Activated CD4-positive, alpha-beta T cell treated with anti-CD3 and anti-CD28 coated beads, Interleukin-2, amount 10 ng/mL, durations not matched to agents 7 days and 5 days (primary cell): ENCODE measurements at regions not wholly inside any gene's neighbourhood (a gene's known extent, or its start where the extent isn't known, plus 50 kb on each side); places are given as distances from the start of the nearest gene placed in this dataset.

Experiments
- CTCF ChIA-PET: fragments of 350-600 bp; sonication (Branson Sonifier 250); formaldehyde crosslinking; loops from one replicate; lab custom pipeline; 2021; ENCODE audit warnings: antibody characterized with exemption; lab: Charles Lee
- POLR2A ChIA-PET: fragments of 350-600 bp; sonication (Branson Sonifier 250); formaldehyde crosslinking; loops from one replicate; lab custom pipeline; 2021; ENCODE audit warnings: antibody characterized with exemption; lab: Charles Lee
- DNase-seq: peaks from one replicate; pipeline ENCODE4 v3.0.0-alpha.2; 2020
- H3K27ac Mint-ChIP-seq: one replicate; pipeline ENCODE4 v1.8.0; 2021; ENCODE audit warnings: mild to moderate bottlenecking, moderate library complexity, mixed read lengths
- H3K27me3 Mint-ChIP-seq: one replicate; pipeline ENCODE4 v1.8.0; 2021; ENCODE audit warnings: mixed read lengths
- H3K36me3 Mint-ChIP-seq: one replicate; pipeline ENCODE4 v1.8.0; 2021; ENCODE audit warnings: low read depth, mixed read lengths
- H3K4me1 Mint-ChIP-seq: one replicate; pipeline ENCODE4 v1.8.0; 2021; ENCODE audit warnings: mixed read lengths
- H3K4me3 Mint-ChIP-seq: one replicate; pipeline ENCODE4 v1.8.0; 2021; ENCODE audit warnings: mild to moderate bottlenecking, moderate library complexity, mixed read lengths
- H3K9me3 Mint-ChIP-seq: one replicate; pipeline ENCODE4 v1.8.0; 2021; ENCODE audit warnings: mixed read lengths

- H3K27ac Mint-ChIP-seq, result no peak overlapping the region
- peaks cover 2% of the 10 kb centered on the region for H3K27me3 Mint-ChIP-seq
- H3K4me1 Mint-ChIP-seq, result peaks cover 52% of the 10 kb centered on the region
- H3K4me3 Mint-ChIP-seq, result no peak overlapping the region
- DNase-seq, result peak; percentile 2
- POLR2A ChIA-PET, result no interaction called here
- peaks cover 6% of the 10 kb centered on the region for H3K36me3 Mint-ChIP-seq
- peaks cover 8% of the 10 kb centered on the region for H3K9me3 Mint-ChIP-seq
- CTCF ChIA-PET, result interaction anchor here (1.3 to 1.5 kb wide), 3 partner anchors 11 to 48 kb away, joined by 3 to 4 read pairs (median 4); no protein-coding TSS in a partner anchor
These were observed 247.1 kb downstream of the SYK start for GRCh38 chr9:91048749-91049148.

- no peak overlapping the region for H3K4me3 Mint-ChIP-seq
- H3K27ac Mint-ChIP-seq, result no peak overlapping the region
- DNase-seq, result no peak
- H3K9me3 Mint-ChIP-seq, result peaks cover 11% of the 10 kb centered on the region
- peaks cover 15% of the 10 kb centered on the region for H3K4me1 Mint-ChIP-seq
- H3K27me3 Mint-ChIP-seq, result peaks cover 2% of the 10 kb centered on the region
- ChIA-PET CTCF (no interaction called here), POLR2A (no interaction called here)
- peaks cover 4% of the 10 kb centered on the region for H3K36me3 Mint-ChIP-seq
These were observed 252.2 kb downstream of the SYK start for GRCh38 chr9:91053824-91054223.

GRCh38 chr9:91055845-91056244, 254.2 kb downstream of the SYK start:
- peaks cover 11% of the 10 kb centered on the region for H3K9me3 Mint-ChIP-seq
- ChIA-PET POLR2A (interaction anchor here (1.2 kb wide), 1 partner anchor 14 kb away, joined by 3 read pairs; no protein-coding TSS in a partner anchor), CTCF (interaction anchor here (1.1 to 1.4 kb wide), 3 partner anchors 11 to 87 kb away, joined by 3 to 4 read pairs (median 3); no protein-coding TSS in a partner anchor)
- DNase-seq, result no peak
- no peaks in the 10 kb centered on the region for H3K27me3 Mint-ChIP-seq
- peaks cover 15% of the 10 kb centered on the region for H3K4me1 Mint-ChIP-seq
- no peak overlapping the region for H3K4me3 Mint-ChIP-seq
- H3K27ac Mint-ChIP-seq, result no peak overlapping the region
- H3K36me3 Mint-ChIP-seq, result peaks cover 1% of the 10 kb centered on the region

GRCh38 chr9:91056486-91056885, 254.9 kb downstream of the SYK start:
- Mint-ChIP-seq H3K27ac (no peak overlapping the region), H3K4me1 (peaks cover 20% of the 10 kb centered on the region), H3K9me3 (peaks cover 13% of the 10 kb centered on the region)

GRCh38 chr9:91056917-91057316, 255.3 kb downstream of the SYK start:
- peaks cover 24% of the 10 kb centered on the region for H3K4me1 Mint-ChIP-seq
- no peak overlapping the region for H3K27ac Mint-ChIP-seq
- no peak overlapping the region for H3K4me3 Mint-ChIP-seq
- H3K36me3 Mint-ChIP-seq, result peaks cover 2% of the 10 kb centered on the region
- POLR2A ChIA-PET, result interaction anchor here (1.2 kb wide), 1 partner anchor 13 kb away, joined by 3 read pairs; no protein-coding TSS in a partner anchor
- peaks cover 14% of the 10 kb centered on the region for H3K9me3 Mint-ChIP-seq
- no peaks in the 10 kb centered on the region for H3K27me3 Mint-ChIP-seq
- DNase-seq, result no peak
- CTCF ChIA-PET, result interaction anchor here (1.4 kb wide), 1 partner anchor 23 kb away, joined by 4 read pairs; no protein-coding TSS in a partner anchor

More at GRCh38 chr9:91056486-91056885, 254.9 kb downstream of the SYK start:
- POLR2A ChIA-PET, result interaction anchor here (1.2 kb wide), 1 partner anchor 13 kb away, joined by 3 read pairs; no protein-coding TSS in a partner anchor
- Mint-ChIP-seq H3K4me3 (no peak overlapping the region), H3K27me3 (no peaks in the 10 kb centered on the region), H3K36me3 (no peaks in the 10 kb centered on the region)
- no peak for DNase-seq
- CTCF ChIA-PET, result interaction anchor here (1.1 to 1.4 kb wide), 3 partner anchors 12 to 87 kb away, joined by 3 to 4 read pairs (median 3); no protein-coding TSS in a partner anchor

- peaks cover 8% of the 10 kb centered on the region for H3K9me3 Mint-ChIP-seq
- ChIA-PET CTCF (interaction anchor here (0.7 to 1.2 kb wide), 2 partner anchors 12 to 21 kb away, joined by 3 read pairs; no protein-coding TSS in a partner anchor), POLR2A (no interaction called here)
- peaks cover 2% of the 10 kb centered on the region for H3K36me3 Mint-ChIP-seq
- no peak overlapping the region for H3K4me3 Mint-ChIP-seq
- no peak for DNase-seq
- H3K27ac Mint-ChIP-seq, result no peak overlapping the region
- no peaks in the 10 kb centered on the region for H3K27me3 Mint-ChIP-seq
- peaks cover 23% of the 10 kb centered on the region for H3K4me1 Mint-ChIP-seq
These were observed 258.1 kb downstream of the SYK start for GRCh38 chr9:91059713-91060112.

- ChIA-PET CTCF (interaction anchor here (1.2 to 1.9 kb wide), 2 partner anchors 20 to 193 kb away, joined by 3 to 4 read pairs; no protein-coding TSS in a partner anchor), POLR2A (no interaction called here)
- peak; percentile 1 for DNase-seq
- no peaks in the 10 kb centered on the region for H3K27me3 Mint-ChIP-seq
- peaks cover 2% of the 10 kb centered on the region for H3K36me3 Mint-ChIP-seq
- H3K9me3 Mint-ChIP-seq, result peaks cover 5% of the 10 kb centered on the region
- H3K4me3 Mint-ChIP-seq, result no peak overlapping the region
- H3K4me1 Mint-ChIP-seq, result peaks cover 23% of the 10 kb centered on the region
- H3K27ac Mint-ChIP-seq, result no peak overlapping the region
These were observed 259.1 kb downstream of the SYK start for GRCh38 chr9:91060520-91061343.

- H3K9me3 Mint-ChIP-seq, result peaks cover 5% of the 10 kb centered on the region
- peaks cover 23% of the 10 kb centered on the region for H3K4me1 Mint-ChIP-seq
- CTCF ChIA-PET, result interaction anchor here (0.6 to 1.9 kb wide), 9 partner anchors 9 to 365 kb away, joined by 3 to 5 read pairs (median 4); no protein-coding TSS in a partner anchor
- H3K27me3 Mint-ChIP-seq, result no peaks in the 10 kb centered on the region
- POLR2A ChIA-PET, result interaction anchor here (1.3 kb wide), 1 partner anchor 69 kb away, joined by 3 read pairs; no protein-coding TSS in a partner anchor
- no peak overlapping the region for H3K27ac Mint-ChIP-seq
- peaks cover 3% of the 10 kb centered on the region for H3K36me3 Mint-ChIP-seq
- DNase-seq, result no peak
- H3K4me3 Mint-ChIP-seq, result no peak overlapping the region
These were observed 259.9 kb downstream of the SYK start for GRCh38 chr9:91061506-91061905.

GRCh38 chr9:91062281-91062680, 260.7 kb downstream of the SYK start:
- DNase-seq, result no peak
- peaks cover 3% of the 10 kb centered on the region for H3K36me3 Mint-ChIP-seq
- no peak overlapping the region for H3K27ac Mint-ChIP-seq
- CTCF ChIA-PET, result interaction anchor here (0.5 to 1.9 kb wide), 12 partner anchors 8 to 1810 kb away, joined by 3 to 5 read pairs (median 3); no protein-coding TSS in a partner anchor
- POLR2A ChIA-PET, result interaction anchor here (1.3 kb wide), 1 partner anchor 69 kb away, joined by 3 read pairs; no protein-coding TSS in a partner anchor
- no peaks in the 10 kb centered on the region for H3K27me3 Mint-ChIP-seq
- H3K4me1 Mint-ChIP-seq, result peaks cover 23% of the 10 kb centered on the region
- H3K9me3 Mint-ChIP-seq, result peaks cover 5% of the 10 kb centered on the region
- no peak overlapping the region for H3K4me3 Mint-ChIP-seq

- Mint-ChIP-seq H3K27me3 (no peaks in the 10 kb centered on the region), H3K4me1 (peaks cover 19% of the 10 kb centered on the region), H3K4me3 (no peak overlapping the region), H3K36me3 (peaks cover 4% of the 10 kb centered on the region), H3K27ac (no peak overlapping the region), H3K9me3 (peaks cover 5% of the 10 kb centered on the region)
- ChIA-PET POLR2A (no interaction called here), CTCF (interaction anchor here (1.8 kb wide), 1 partner anchor 363 kb away, joined by 5 read pairs; no protein-coding TSS in a partner anchor)
- no peak for DNase-seq
These were observed 261.9 kb downstream of the SYK start for GRCh38 chr9:91063471-91063870.

- Mint-ChIP-seq H3K27ac (no peak overlapping the region), H3K36me3 (peaks cover 12% of the 10 kb centered on the region), H3K4me3 (no peak overlapping the region), H3K27me3 (no peaks in the 10 kb centered on the region), H3K9me3 (peaks cover 5% of the 10 kb centered on the region), H3K4me1 (peaks cover 16% of the 10 kb centered on the region)
- DNase-seq, result no peak
- ChIA-PET POLR2A (no interaction called here), CTCF (interaction anchor here (1.0 kb wide), 1 partner anchor 19 kb away, joined by 3 read pairs; no protein-coding TSS in a partner anchor)
These were observed 263.8 kb downstream of the SYK start for GRCh38 chr9:91065231-91066041.

GRCh38 chr9:91066042-91066415, 264.4 kb downstream of the SYK start:
- H3K9me3 Mint-ChIP-seq, result peaks cover 5% of the 10 kb centered on the region
- no peak overlapping the region for H3K4me3 Mint-ChIP-seq
- ChIA-PET POLR2A (no interaction called here), CTCF (interaction anchor here (1.0 kb wide), 1 partner anchor 20 kb away, joined by 3 read pairs; no protein-coding TSS in a partner anchor)
- H3K27ac Mint-ChIP-seq, result no peak overlapping the region
- H3K36me3 Mint-ChIP-seq, result peaks cover 12% of the 10 kb centered on the region
- no peak for DNase-seq
- peaks cover 13% of the 10 kb centered on the region for H3K4me1 Mint-ChIP-seq
- no peaks in the 10 kb centered on the region for H3K27me3 Mint-ChIP-seq
